AG04450 (cell line): ENCODE measurements at regions not wholly inside any gene's neighbourhood (a gene's known extent, or its start where the extent isn't known, plus 50 kb on each side); places are given as distances from the start of the nearest gene placed in this dataset.

Source experiments
- CTCF ChIA-PET: fragments of 300-600, 350-600 bp; formaldehyde crosslinking; extraction: SDS; loops from one replicate; lab custom pipeline; 2022; ENCODE audit warnings: antibody characterized with exemption, inconsistent platforms; lab: Charles Lee
- POLR2A ChIA-PET: fragments of 350-600 bp; formaldehyde crosslinking; extraction: SDS; loops from one replicate; lab custom pipeline; 2021; ENCODE audit warnings: antibody characterized with exemption, inconsistent platforms; lab: Yijun Ruan, JAX
- DNase-seq: peaks from one replicate; pipeline ENCODE4 v3.0.0-alpha.2; 2011; ENCODE audit warnings: low read depth, low spot score
- H3K27ac ChIP-seq: one replicate; pipeline ENCODE4 v1.5.1; 2012; ENCODE audit warnings: low read depth, low read length, control low read depth
- H3K27me3 ChIP-seq: one replicate; pipeline ENCODE4 v1.6.0; 2012; ENCODE audit warnings: low read length; ENCODE audit not compliant: control insufficient read depth, insufficient read depth
- H3K4me3 ChIP-seq: 2 replicates; pipeline ENCODE4 v1.5.1; 2011; ENCODE audit warnings: mild to moderate bottlenecking, low read depth, low read length, control low read depth
- H3K9me3 ChIP-seq: 2 replicates; pipeline ENCODE4 v1.5.1; 2012; ENCODE audit warnings: low read length; ENCODE audit not compliant: control insufficient read depth, insufficient read depth
- TF ChIP-seq, protein P1 (sequence below): IDR thresholded peaks from 2 replicates; pipeline ENCODE4 v1.5.1; 2011; ENCODE audit warnings: low read depth, low read length, control low read depth, inconsistent platforms

DNA sequence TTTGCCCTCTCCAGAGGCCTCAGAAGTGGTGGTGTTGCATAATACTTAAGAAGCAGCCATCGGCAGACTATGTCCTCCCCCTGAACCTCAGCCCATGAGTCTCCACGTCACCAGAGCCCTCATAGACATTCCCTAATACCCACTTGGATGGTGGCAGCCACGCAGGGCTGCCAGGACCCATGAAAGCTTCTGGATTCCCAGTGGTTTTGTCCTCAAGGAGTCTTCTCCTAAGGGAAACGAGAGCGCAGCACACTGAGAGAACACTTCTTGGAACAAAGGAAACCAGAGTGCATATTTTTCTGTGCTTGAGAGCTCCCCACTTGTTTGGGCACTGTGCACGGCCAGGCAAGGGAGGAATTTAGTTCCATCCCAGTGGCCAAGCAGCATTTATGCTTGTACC is 204.1 kb upstream of the DMD start:
- Histone ChIP-seq H3K9me3 (no peaks in the 10 kb centered on the region), H3K4me3 (no peak overlapping the region), H3K27ac (no peak overlapping the region), H3K27me3 (no peaks in the 10 kb centered on the region)
- ChIA-PET CTCF (no interaction called here), POLR2A (no interaction called here)
- no peak for DNase-seq
- TF ChIP-seq, protein P1, sequence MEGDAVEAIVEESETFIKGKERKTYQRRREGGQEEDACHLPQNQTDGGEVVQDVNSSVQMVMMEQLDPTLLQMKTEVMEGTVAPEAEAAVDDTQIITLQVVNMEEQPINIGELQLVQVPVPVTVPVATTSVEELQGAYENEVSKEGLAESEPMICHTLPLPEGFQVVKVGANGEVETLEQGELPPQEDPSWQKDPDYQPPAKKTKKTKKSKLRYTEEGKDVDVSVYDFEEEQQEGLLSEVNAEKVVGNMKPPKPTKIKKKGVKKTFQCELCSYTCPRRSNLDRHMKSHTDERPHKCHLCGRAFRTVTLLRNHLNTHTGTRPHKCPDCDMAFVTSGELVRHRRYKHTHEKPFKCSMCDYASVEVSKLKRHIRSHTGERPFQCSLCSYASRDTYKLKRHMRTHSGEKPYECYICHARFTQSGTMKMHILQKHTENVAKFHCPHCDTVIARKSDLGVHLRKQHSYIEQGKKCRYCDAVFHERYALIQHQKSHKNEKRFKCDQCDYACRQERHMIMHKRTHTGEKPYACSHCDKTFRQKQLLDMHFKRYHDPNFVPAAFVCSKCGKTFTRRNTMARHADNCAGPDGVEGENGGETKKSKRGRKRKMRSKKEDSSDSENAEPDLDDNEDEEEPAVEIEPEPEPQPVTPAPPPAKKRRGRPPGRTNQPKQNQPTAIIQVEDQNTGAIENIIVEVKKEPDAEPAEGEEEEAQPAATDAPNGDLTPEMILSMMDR = no peak

DNA sequence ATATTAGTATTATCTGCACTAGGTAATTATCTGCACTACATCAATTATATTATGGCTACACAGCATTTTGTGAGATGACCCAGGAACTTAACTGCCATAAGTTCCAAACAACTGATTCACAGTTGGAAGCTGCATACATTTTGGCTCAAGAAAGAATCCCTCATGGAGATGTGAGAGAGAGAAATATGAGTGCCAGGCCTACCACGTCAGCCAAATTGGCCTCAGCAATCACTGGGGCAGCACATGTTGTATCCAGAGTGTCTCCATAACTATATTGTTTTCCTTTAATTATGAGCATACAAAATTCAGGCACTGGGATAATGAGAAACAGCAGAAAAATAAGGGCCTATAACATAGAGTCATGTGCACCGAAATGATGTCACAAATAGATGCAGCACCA is 174.2 kb upstream of the DMD start:
- POLR2A ChIA-PET = no interaction called here
- DNase-seq = no peak
- Histone ChIP-seq H3K4me3 (no peak overlapping the region), H3K9me3 (no peaks in the 10 kb centered on the region), H3K27ac (no peak overlapping the region), H3K27me3 (no peaks in the 10 kb centered on the region)
- TF ChIP-seq, protein P1 = no peak
- CTCF ChIA-PET = no interaction called here

DNA sequence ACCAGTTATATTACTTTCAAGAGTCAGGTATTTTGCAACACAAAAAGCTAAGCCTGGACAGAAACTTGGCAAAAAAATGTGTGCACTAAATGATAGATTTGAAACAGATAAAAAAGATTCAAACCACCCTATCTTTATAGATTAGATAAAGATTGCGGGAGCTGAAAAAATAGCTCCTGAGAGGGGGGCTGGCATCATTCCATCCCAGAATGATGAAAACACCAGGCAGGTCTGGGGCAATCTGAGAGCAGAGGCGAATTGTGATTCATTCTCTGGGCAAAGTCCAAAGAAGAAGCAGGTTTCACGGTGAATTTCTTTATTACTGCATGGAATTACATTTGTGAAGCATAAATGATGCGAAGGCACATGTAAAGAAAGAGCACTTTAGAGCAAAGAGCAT is 168.5 kb upstream of the DMD start:
- no peak overlapping the region for H3K27ac ChIP-seq
- DNase-seq = no peak
- TF ChIP-seq, protein P1 = no peak
- H3K27me3 ChIP-seq = no peaks in the 10 kb centered on the region
- no peak overlapping the region for H3K4me3 ChIP-seq
- H3K9me3 ChIP-seq = no peaks in the 10 kb centered on the region
- CTCF ChIA-PET = interaction anchor here (1.8 kb wide), 1 partner anchor 43 kb away, joined by 3 read pairs; no protein-coding TSS in a partner anchor
- POLR2A ChIA-PET = no interaction called here

DNA sequence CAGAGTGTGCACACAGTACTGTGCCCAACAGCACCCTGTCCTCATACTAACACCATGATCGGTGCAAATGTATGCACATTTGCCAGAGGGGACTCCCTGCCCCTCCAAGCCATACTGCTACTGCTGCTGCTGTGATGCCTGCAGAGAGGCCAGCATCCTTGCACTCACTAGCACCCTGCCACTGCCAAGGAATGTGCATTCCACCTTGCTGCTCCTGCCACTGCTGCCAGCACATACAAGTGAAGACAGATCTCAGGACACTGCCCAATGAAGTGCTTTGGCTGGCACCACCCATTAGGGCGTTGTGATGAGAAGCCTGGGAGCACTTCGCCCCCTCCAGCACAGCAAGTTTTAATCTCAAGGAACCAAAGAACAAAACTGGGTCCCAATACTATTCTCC is 146.3 kb upstream of the DMD start:
- ChIA-PET POLR2A (no interaction called here), CTCF (no interaction called here)
- Histone ChIP-seq H3K9me3 (no peaks in the 10 kb centered on the region), H3K27me3 (no peaks in the 10 kb centered on the region), H3K27ac (no peak overlapping the region), H3K4me3 (no peak overlapping the region)
- DNase-seq = no peak
- TF ChIP-seq, protein P1 = no peak

DNA sequence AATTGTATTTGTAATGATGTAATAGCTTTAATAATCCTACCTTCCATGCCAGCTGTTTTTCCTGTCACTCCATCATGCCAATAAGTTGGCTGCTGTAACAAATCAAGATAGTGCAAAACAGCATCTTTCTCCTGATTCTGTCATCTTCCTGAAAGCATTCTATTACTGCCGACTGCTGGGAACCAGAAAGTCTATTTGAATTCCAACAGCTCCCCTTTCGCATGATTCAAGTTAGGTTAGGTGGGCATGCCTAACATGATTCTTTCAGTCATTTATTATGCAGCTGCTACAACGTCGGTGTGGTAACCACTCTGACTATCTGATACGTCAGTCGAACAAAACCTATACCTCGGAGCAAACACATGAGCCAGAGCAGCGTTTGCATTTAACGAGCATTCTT is 127.9 kb upstream of the DMD start:
- DNase-seq = no peak
- CTCF ChIA-PET = interaction anchor here (0.5 to 1.1 kb wide), 3 partner anchors 160 to 807 kb away, joined by 3 to 8 read pairs (median 3); no protein-coding TSS in a partner anchor
- peak overlapping the region; percentile 27 for H3K4me3 ChIP-seq
- no peak overlapping the region for H3K27ac ChIP-seq
- no peaks in the 10 kb centered on the region for H3K9me3 ChIP-seq
- POLR2A ChIA-PET = interaction anchor here (0.9 kb wide), 1 partner anchor 44 kb away, joined by 3 read pairs; no protein-coding TSS in a partner anchor
- TF ChIP-seq, protein P1 = no peak
- H3K27me3 ChIP-seq = no peaks in the 10 kb centered on the region
